ENCODE measurements at regions not wholly inside any gene's neighbourhood (a gene's known extent, or its start where the extent isn't known, plus 50 kb on each side); places are given as distances from the start of the nearest gene placed in this dataset.

DNA sequence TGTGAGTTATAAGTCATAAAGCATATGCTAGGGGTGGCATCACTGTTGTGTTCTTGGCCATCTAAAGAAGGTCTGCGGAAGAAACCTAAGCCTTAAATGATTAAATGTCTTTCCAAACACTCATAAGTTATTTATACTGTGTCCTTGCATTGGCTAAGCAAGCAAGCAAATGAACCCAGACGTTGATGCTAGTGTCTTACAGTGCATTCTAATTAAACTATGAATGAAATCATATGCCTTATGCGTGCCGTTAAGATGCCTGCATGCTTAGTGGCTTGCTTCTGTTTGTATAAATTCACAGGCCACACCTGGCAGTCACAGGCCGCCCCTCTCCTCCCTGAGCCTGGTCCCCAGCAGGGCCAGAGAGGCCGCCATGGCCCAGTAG lies 49.9 kb downstream of the RIN2 start:
- H3K27me3 ChIP-seq (ENCODE audit: control insufficient read depth, insufficient read depth, low read length), result no peaks in the 10 kb centered on the region
- ChIA-PET CTCF (interaction anchor here (1.0 to 2.2 kb wide), 5 partner anchors 8 to 24 kb away, joined by 3 to 5 read pairs (median 4); no protein-coding TSS in a partner anchor), POLR2A (no interaction called here)
- no peak for DNase-seq (ENCODE audit: low read depth)
- H3K4me3 ChIP-seq (ENCODE audit: low read depth, low read length), result no peak overlapping the region
- TF ChIP-seq CTCF (IDR thresholded peaks at IDR 0.05; ENCODE audit: insufficient read depth, low read depth, low read length), result no peak
- H3K36me3 ChIP-seq (ENCODE audit: control insufficient read depth, insufficient read depth, low read length), result peaks cover 2% of the 10 kb centered on the region; the same call in 1 of the 2 replicates

- ChIA-PET CTCF (interaction anchor here (1.5 kb wide), 1 partner anchor 18 kb away, joined by 3 read pairs; no protein-coding TSS in a partner anchor), POLR2A (no interaction called here)
- H3K27me3 ChIP-seq (ENCODE audit: control insufficient read depth, insufficient read depth, low read length), result no peaks in the 10 kb centered on the region
- H3K4me3 ChIP-seq (ENCODE audit: low read depth, low read length), result no peak overlapping the region
- no peak for TF ChIP-seq CTCF (IDR thresholded peaks at IDR 0.05; ENCODE audit: insufficient read depth, low read depth, low read length)
- peaks cover 2% of the 10 kb centered on the region; the same call in 1 of the 2 replicates for H3K36me3 ChIP-seq (ENCODE audit: control insufficient read depth, insufficient read depth, low read length)
- DNase-seq (ENCODE audit: low read depth), result no peak
Measured at GRCh38 chr20:19808498-19808897, 50.4 kb downstream of the RIN2 start.

DNA sequence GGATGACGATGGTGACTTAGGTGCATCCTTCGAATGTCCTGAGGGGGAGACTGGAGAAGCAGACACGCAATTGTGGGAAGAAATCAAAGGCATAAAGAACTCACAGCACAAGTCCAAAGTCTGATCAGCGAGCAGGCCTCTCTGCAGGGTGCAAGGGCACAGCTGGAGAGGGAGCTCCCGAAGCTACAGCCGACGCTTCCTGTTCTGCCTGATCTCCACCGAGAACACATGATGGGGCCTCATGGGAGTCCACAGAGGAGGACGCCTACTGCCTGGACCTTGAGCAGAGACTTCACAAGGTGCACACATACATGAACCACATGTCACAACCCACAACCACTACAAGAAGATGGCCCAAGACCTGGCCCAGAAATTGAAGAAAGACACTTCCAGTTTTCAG lies 51.4 kb downstream of the RIN2 start:
- DNase-seq (ENCODE audit: low read depth), result no peak
- H3K4me3 ChIP-seq (ENCODE audit: low read depth, low read length), result no peak overlapping the region
- no peaks in the 10 kb centered on the region for H3K27me3 ChIP-seq (ENCODE audit: control insufficient read depth, insufficient read depth, low read length)
- no peak for TF ChIP-seq CTCF (IDR thresholded peaks at IDR 0.05; ENCODE audit: insufficient read depth, low read depth, low read length)
- CTCF ChIA-PET, result no interaction called here
- POLR2A ChIA-PET, result no interaction called here
- H3K36me3 ChIP-seq (ENCODE audit: control insufficient read depth, insufficient read depth, low read length), result peaks cover 2% of the 10 kb centered on the region; the same call in 1 of the 2 replicates

- ChIA-PET POLR2A (no interaction called here), CTCF (no interaction called here)
- Histone ChIP-seq H3K36me3 (ENCODE audit: control insufficient read depth, insufficient read depth, low read length) (peaks cover 2% of the 10 kb centered on the region; the same call in 1 of the 2 replicates), H3K27me3 (ENCODE audit: control insufficient read depth, insufficient read depth, low read length) (no peaks in the 10 kb centered on the region), H3K4me3 (ENCODE audit: low read depth, low read length) (no peak overlapping the region)
- TF ChIP-seq CTCF (IDR thresholded peaks at IDR 0.05; ENCODE audit: insufficient read depth, low read depth, low read length), result no peak
- DNase-seq (ENCODE audit: low read depth), result no peak
Measured at GRCh38 chr20:19811231-19811630, 53.2 kb downstream of the RIN2 start.

GRCh38 chr20:19812056-19812455 lies 54.0 kb downstream of the RIN2 start:
- peaks cover 2% of the 10 kb centered on the region; the same call in 1 of the 2 replicates for H3K36me3 ChIP-seq (ENCODE audit: control insufficient read depth, insufficient read depth, low read length)
- no peak for TF ChIP-seq CTCF (IDR thresholded peaks at IDR 0.05; ENCODE audit: insufficient read depth, low read depth, low read length)
- H3K4me3 ChIP-seq (ENCODE audit: low read depth, low read length), result no peak overlapping the region
- POLR2A ChIA-PET, result no interaction called here
- CTCF ChIA-PET, result no interaction called here
- no peak for DNase-seq (ENCODE audit: low read depth)
- H3K27me3 ChIP-seq (ENCODE audit: control insufficient read depth, insufficient read depth, low read length), result no peaks in the 10 kb centered on the region
